ENCODE measurements at regions not wholly inside any gene's neighbourhood (a gene's known extent, or its start where the extent isn't known, plus 50 kb on each side); places are given as distances from the start of the nearest gene placed in this dataset.

DNA sequence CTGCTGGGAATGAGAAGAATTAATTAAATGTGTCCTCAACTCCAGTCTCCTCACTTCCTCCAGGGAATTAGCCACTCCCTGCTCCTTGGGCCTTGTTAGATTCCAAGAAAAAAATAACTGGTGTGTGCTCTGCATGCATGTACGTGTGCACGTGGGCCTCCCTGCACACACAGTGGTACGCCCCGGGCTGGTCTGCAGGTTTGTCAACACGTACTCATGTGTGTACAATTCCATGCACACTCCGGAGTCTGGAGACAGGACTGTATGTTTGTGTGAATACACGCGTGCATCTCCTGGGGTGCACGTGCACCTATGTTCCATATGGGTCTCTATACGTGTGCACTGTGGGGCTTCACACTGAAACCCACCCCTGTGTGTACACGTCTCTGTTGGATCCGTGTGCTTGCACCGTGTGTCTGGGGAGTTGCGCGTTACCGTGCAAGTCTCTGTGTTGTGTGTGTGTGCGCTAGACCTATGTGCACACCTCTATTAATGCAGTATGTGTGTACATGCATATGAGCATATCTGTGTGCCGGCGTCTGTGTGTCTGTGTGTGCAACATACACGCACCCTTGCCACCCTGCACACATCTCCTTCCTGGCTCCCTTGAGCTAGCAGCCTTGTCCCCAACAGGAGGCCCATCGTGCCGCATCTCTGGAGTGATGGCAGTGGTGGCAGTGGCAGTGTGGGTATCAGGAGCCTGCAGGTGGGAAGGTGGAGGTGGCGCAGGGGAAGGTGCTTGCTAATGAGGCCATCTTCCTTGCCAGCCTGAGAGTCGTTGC, 210.1 kb downstream of the TBC1D2B start:
- Histone ChIP-seq H3K36me3 (ENCODE audit: control insufficient read depth in 4 of 4, insufficient read depth in 4 of 4, low read length in 4 of 4) (no peaks in the 10 kb centered on the region), H3K4me3 (no peak overlapping the region), H3K9me3 (ENCODE audit: control insufficient read depth in 4 of 4, insufficient read depth in 3 of 4, low read length in 3 of 4) (peaks cover 0 to 2% (median 0%) of the 10 kb centered on the region in 4 donors), H3K27ac (ENCODE audit: low read depth in 1 of 2, low read length in 1 of 2) (no peak overlapping the region), H3K27me3 (ENCODE audit: control insufficient read depth in 3 of 3, insufficient read depth in 3 of 3, low read length in 2 of 3) (no peaks in the 10 kb centered on the region), H3K4me1 (ENCODE audit: control insufficient read depth in 5 of 5, insufficient read depth in 5 of 5, low read length in 5 of 5) (no peaks in the 10 kb centered on the region), H3K9ac (ENCODE audit: insufficient read depth in 1 of 2, low read length in 2 of 2) (no peak overlapping the region)
- DNase-seq (no peak), ATAC-seq (ENCODE audit: insufficient read depth, low FRiP score) (no peak)
- no peak for TF ChIP-seq CTCF (IDR thresholded peaks at IDR 0.05; ENCODE audit: control extremely low read depth, extremely low read depth)
- WGBS, 2 donors: 91 to 92% methylated on average over 24 of the region's 24 CpGs

GRCh38 chr15:77866596-77867125, 210.8 kb downstream of the TBC1D2B start:
- Histone ChIP-seq H3K9ac (ENCODE audit: insufficient read depth in 1 of 2, low read length in 2 of 2) (no peak overlapping the region), H3K9me3 (ENCODE audit: control insufficient read depth in 4 of 4, insufficient read depth in 3 of 4, low read length in 3 of 4) (peaks cover 0 to 2% (median 0%) of the 10 kb centered on the region in 4 donors), H3K27me3 (ENCODE audit: control insufficient read depth in 3 of 3, insufficient read depth in 3 of 3, low read length in 2 of 3) (no peaks in the 10 kb centered on the region), H3K4me1 (ENCODE audit: control insufficient read depth in 5 of 5, insufficient read depth in 5 of 5, low read length in 5 of 5) (no peaks in the 10 kb centered on the region), H3K36me3 (ENCODE audit: control insufficient read depth in 4 of 4, insufficient read depth in 4 of 4, low read length in 4 of 4) (no peaks in the 10 kb centered on the region), H3K4me3 (no peak overlapping the region), H3K27ac (ENCODE audit: low read depth in 1 of 2, low read length in 1 of 2) (no peak overlapping the region)
- no peak for TF ChIP-seq CTCF (IDR thresholded peaks at IDR 0.05; ENCODE audit: control extremely low read depth, extremely low read depth)
- 73 to 83% methylated on average over 8 of the region's 8 CpGs for WGBS, 2 donors
- ATAC-seq (ENCODE audit: insufficient read depth, low FRiP score) (no peak), DNase-seq (no peak)

- H3K4me1 ChIP-seq (ENCODE audit: control insufficient read depth in 5 of 5, insufficient read depth in 5 of 5, low read length in 5 of 5): no peaks in the 10 kb centered on the region
- H3K4me3 ChIP-seq: no peak overlapping the region
- no peak for TF ChIP-seq CTCF (IDR thresholded peaks at IDR 0.05; ENCODE audit: control extremely low read depth, extremely low read depth)
- no peak overlapping the region for H3K27ac ChIP-seq (ENCODE audit: low read depth in 1 of 2, low read length in 1 of 2)
- ATAC-seq (ENCODE audit: insufficient read depth, low FRiP score) (no peak), DNase-seq (no peak)
- no peak overlapping the region for H3K9ac ChIP-seq (ENCODE audit: insufficient read depth in 1 of 2, low read length in 2 of 2)
- 83 to 86% methylated on average over 8 of the region's 8 CpGs for WGBS, 2 donors
- no peaks in the 10 kb centered on the region for H3K36me3 ChIP-seq (ENCODE audit: control insufficient read depth in 4 of 4, insufficient read depth in 4 of 4, low read length in 4 of 4)
- peaks cover 0 to 2% (median 0%) of the 10 kb centered on the region in 4 donors for H3K9me3 ChIP-seq (ENCODE audit: control insufficient read depth in 4 of 4, insufficient read depth in 3 of 4, low read length in 3 of 4)
- no peaks in the 10 kb centered on the region for H3K27me3 ChIP-seq (ENCODE audit: control insufficient read depth in 3 of 3, insufficient read depth in 3 of 3, low read length in 2 of 3)
Measured at GRCh38 chr15:77866186-77866585, 211.3 kb downstream of the TBC1D2B start.
